ENCODE measurements at regions not wholly inside any gene's neighbourhood (a gene's known extent, or its start where the extent isn't known, plus 50 kb on each side); places are given as distances from the start of the nearest gene placed in this dataset.

DNA sequence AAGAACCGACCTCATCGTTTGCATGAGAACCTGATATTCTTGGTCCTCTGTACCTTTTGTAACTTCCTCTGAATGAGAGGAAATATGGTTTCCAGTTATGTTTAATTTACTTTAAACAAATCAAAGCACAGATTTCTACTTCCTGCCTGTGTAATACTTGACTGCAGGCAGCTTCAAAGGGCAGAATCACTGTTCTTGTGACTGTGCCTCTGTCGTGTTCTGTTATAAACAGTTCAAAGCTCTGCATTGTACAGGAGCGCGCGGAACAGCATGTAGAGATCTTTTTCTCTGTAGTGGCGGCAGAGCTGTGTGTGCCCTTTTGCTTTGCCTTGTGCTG, 73.2 kb upstream of the CLDN5 start:
- TF ChIP-seq, protein P1, sequence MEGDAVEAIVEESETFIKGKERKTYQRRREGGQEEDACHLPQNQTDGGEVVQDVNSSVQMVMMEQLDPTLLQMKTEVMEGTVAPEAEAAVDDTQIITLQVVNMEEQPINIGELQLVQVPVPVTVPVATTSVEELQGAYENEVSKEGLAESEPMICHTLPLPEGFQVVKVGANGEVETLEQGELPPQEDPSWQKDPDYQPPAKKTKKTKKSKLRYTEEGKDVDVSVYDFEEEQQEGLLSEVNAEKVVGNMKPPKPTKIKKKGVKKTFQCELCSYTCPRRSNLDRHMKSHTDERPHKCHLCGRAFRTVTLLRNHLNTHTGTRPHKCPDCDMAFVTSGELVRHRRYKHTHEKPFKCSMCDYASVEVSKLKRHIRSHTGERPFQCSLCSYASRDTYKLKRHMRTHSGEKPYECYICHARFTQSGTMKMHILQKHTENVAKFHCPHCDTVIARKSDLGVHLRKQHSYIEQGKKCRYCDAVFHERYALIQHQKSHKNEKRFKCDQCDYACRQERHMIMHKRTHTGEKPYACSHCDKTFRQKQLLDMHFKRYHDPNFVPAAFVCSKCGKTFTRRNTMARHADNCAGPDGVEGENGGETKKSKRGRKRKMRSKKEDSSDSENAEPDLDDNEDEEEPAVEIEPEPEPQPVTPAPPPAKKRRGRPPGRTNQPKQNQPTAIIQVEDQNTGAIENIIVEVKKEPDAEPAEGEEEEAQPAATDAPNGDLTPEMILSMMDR (IDR thresholded peaks at IDR 0.05), result no peak
- TF ChIP-seq POLR2A (IDR thresholded peaks at IDR 0.05), result no peak
